ENCODE measurements at regions not wholly inside any gene's neighbourhood (a gene's known extent, or its start where the extent isn't known, plus 50 kb on each side); places are given as distances from the start of the nearest gene placed in this dataset.

GRCh38 chr17:5635949-5636348, 51.6 kb upstream of the NLRP1 start:
- no peak for DNase-seq

- no peak for DNase-seq
These were observed 54.3 kb upstream of the NLRP1 start for GRCh38 chr17:5638596-5638995.

- DNase-seq = no peak
These were observed 56.4 kb upstream of the NLRP1 start for GRCh38 chr17:5640726-5641125.

GRCh38 chr17:5642752-5643151, 58.4 kb upstream of the NLRP1 start:
- no peak for DNase-seq

- DNase-seq = peak in 10 of 56 donors; percentile 5 to 41 (median 14)
These were observed 59.8 kb upstream of the NLRP1 start for GRCh38 chr17:5644065-5644464.

- DNase-seq = no peak
These were observed 67.0 kb upstream of the NLRP1 start for GRCh38 chr17:5651348-5651747.

GRCh38 chr17:5661491-5662125, 77.3 kb upstream of the NLRP1 start:
- DNase-seq = no peak

GRCh38 chr17:5662409-5663085, 78.2 kb upstream of the NLRP1 start:
- DNase-seq = no peak

- DNase-seq = peak in 12 of 56 donors; percentile 4 to 42 (median 11)
These were observed 80.9 kb upstream of the NLRP1 start for GRCh38 chr17:5665164-5665563.

- no peak for DNase-seq
These were observed 83.6 kb upstream of the NLRP1 start for GRCh38 chr17:5667871-5668270.

- DNase-seq = no peak
These were observed 84.3 kb upstream of the NLRP1 start for GRCh38 chr17:5668557-5669138.

- no peak for DNase-seq
These were observed 84.9 kb upstream of the NLRP1 start for GRCh38 chr17:5669191-5669590.

- DNase-seq = no peak
These were observed 87.8 kb upstream of the NLRP1 start for GRCh38 chr17:5672141-5672540.

GRCh38 chr17:5672815-5673430, 88.6 kb upstream of the NLRP1 start:
- no peak for DNase-seq

- DNase-seq = no peak
These were observed 91.5 kb upstream of the NLRP1 start for GRCh38 chr17:5675625-5676421.

- DNase-seq = no peak
These were observed 93.3 kb upstream of the NLRP1 start for GRCh38 chr17:5677620-5678019.

- DNase-seq = no peak
These were observed 93.9 kb upstream of the NLRP1 start for GRCh38 chr17:5678171-5678570.

- no peak for DNase-seq
These were observed 96.5 kb upstream of the NLRP1 start for GRCh38 chr17:5680766-5681165.

GRCh38 chr17:5683241-5683640, 98.9 kb upstream of the NLRP1 start:
- DNase-seq = no peak

- DNase-seq = no peak
These were observed 101.8 kb upstream of the NLRP1 start for GRCh38 chr17:5686074-5686635.

GRCh38 chr17:5687646-5688045, 103.3 kb upstream of the NLRP1 start:
- DNase-seq = no peak

Data from amygdala (tissue), 56 donors.